Right lobe of liver (tissue), 4 donors: ENCODE measurements at regions not wholly inside any gene's neighbourhood (a gene's known extent, or its start where the extent isn't known, plus 50 kb on each side); places are given as distances from the start of the nearest gene placed in this dataset.

Experiments used
- CTCF ChIP-seq, 4 donors: fragments of 200-600 bp in 3 of 4; fragments of 450-650 bp in 1 of 4; IDR thresholded peaks; one replicate each; pipeline versions ENCODE4 v1.5.1 to v1.8.0; 2016 to 2022; ENCODE audit warnings: antibody characterized with exemption in 4 of 4, mild to moderate bottlenecking in 2 of 4
- POLR2A ChIP-seq: fragments of 450-650 bp; IDR thresholded peaks from one replicate; pipeline ENCODE4 v1.6.1; 2017; ENCODE audit warnings: antibody characterized with exemption, mild to moderate bottlenecking
- donor health status: DM: no; HTN: no; CAD: no.
- donor health status: DM: no; HTN: no; CAD: no.
- donor health status: DM: no; HTN: yes; CAD: no.

- TF ChIP-seq CTCF (IDR thresholded peaks at IDR 0.05) (no peak), POLR2A (no peak)
Observed at GRCh38 chr5:143588933-143589662, 185.6 kb upstream of the NR3C1 start.
